H1 (cell line): ENCODE measurements at regions not wholly inside any gene's neighbourhood (a gene's known extent, or its start where the extent isn't known, plus 50 kb on each side); places are given as distances from the start of the nearest gene placed in this dataset.

ENCODE experiments used
- CTCF ChIA-PET: fragments of 300-600 bp; sonication (Branson Sonifier 250); formaldehyde crosslinking; loops from one replicate; lab custom pipeline; 2021; ENCODE audit not compliant: partially characterized antibody; lab: Charles Lee
- POLR2A ChIA-PET: fragments of 300-600 bp; sonication (Branson Sonifier 250); formaldehyde crosslinking; loops from one replicate; lab custom pipeline; 2021; ENCODE audit warnings: inconsistent platforms; ENCODE audit not compliant: partially characterized antibody; lab: Charles Lee
- DNase-seq, 2 experiments: peaks; one replicate each; pipeline versions ENCODE4 v3.0.0 to v3.0.0-alpha.2; 2010 to 2022; ENCODE audit warnings: low spot score in 2 of 2, low read depth in 1 of 2, mixed read lengths in 1 of 2
- FAIRE-seq: peaks from 2 replicates; lab custom pipeline; 2011; peaks lifted over from hg19 to GRCh38; lab: Jason Lieb, UNC
- H2AFZ ChIP-seq: 2 replicates; pipeline ENCODE4 v1.8.1; 2012; ENCODE audit warnings: low read length, inconsistent platforms
- H2AK5ac ChIP-seq: 2 replicates; pipeline ENCODE4 v1.6.1; 2013; ENCODE audit warnings: low read depth, low read length
- H2BK120ac ChIP-seq: replicated peaks from 2 replicates; pipeline ENCODE3; 2013; ENCODE audit warnings: low read depth, low read length, inconsistent platforms
- H2BK12ac ChIP-seq: 2 replicates; pipeline ENCODE4 v1.6.1; 2013; ENCODE audit warnings: low read depth, low read length
- H2BK15ac ChIP-seq: 2 replicates; pipeline ENCODE4 v1.6.1; 2013; ENCODE audit warnings: low read length
- H2BK20ac ChIP-seq: 2 replicates; pipeline ENCODE4 v1.6.1; 2013; ENCODE audit warnings: low read length
- H2BK5ac ChIP-seq: 2 replicates; pipeline ENCODE4 v1.6.1; 2013; ENCODE audit warnings: low read depth, low read length
- H3K14ac ChIP-seq: 2 replicates; pipeline ENCODE4 v1.6.1; 2013; ENCODE audit warnings: inconsistent platforms; ENCODE audit not compliant: insufficient read length
- H3K18ac ChIP-seq: 2 replicates; pipeline ENCODE4 v1.6.1; 2013; ENCODE audit warnings: low read length; ENCODE audit errors: extremely low read depth
- H3K23ac ChIP-seq: 2 replicates; pipeline ENCODE4 v1.6.1; 2013; ENCODE audit warnings: inconsistent platforms; ENCODE audit not compliant: insufficient read length
- H3K23me2 ChIP-seq: 2 replicates; pipeline ENCODE4 v1.6.1; 2013; ENCODE audit warnings: low read depth, low read length
- H3K27ac ChIP-seq: 2 replicates; pipeline ENCODE4 v1.6.1; 2011; ENCODE audit warnings: low read depth, low read length, inconsistent platforms
- H3K27me3 ChIP-seq, 4 experiments: replicated peaks in 1 of 4; 1 replicate in 1 of 4; 2 replicates in 3 of 4; pipeline versions ENCODE4 v1.6.1 to v1.8.1; 2011 to 2013; ENCODE audit warnings: low read length in 3 of 4, mild to moderate bottlenecking in 3 of 4, inconsistent platforms in 2 of 4, mixed read lengths in 2 of 4, moderate library complexity in 1 of 4; ENCODE audit not compliant: control insufficient read depth in 3 of 4, insufficient read depth in 3 of 4; ENCODE audit errors: extremely low read depth in 1 of 4
- H3K36me3 ChIP-seq, 4 experiments: 2 replicates each; pipeline versions ENCODE4 v1.6.1 to v1.8.1; 2011 to 2013; ENCODE audit warnings: mild to moderate bottlenecking in 4 of 4, low read length in 3 of 4, moderate library complexity in 2 of 4, control low read depth in 1 of 4, inconsistent platforms in 1 of 4; ENCODE audit not compliant: insufficient read depth in 4 of 4, control insufficient read depth in 2 of 4
- H3K4ac ChIP-seq: replicated peaks from 2 replicates; pipeline ENCODE3; 2013; ENCODE audit warnings: low read length, low read depth, mixed read lengths, inconsistent platforms; ENCODE audit not compliant: insufficient read length
- H3K4me1 ChIP-seq, 4 experiments: replicated peaks in 1 of 4; 1 replicate in 1 of 4; 2 replicates in 3 of 4; pipeline versions ENCODE4 v1.6.1 to v1.8.1; 2011 to 2013; ENCODE audit warnings: low read length in 3 of 4, inconsistent platforms in 2 of 4, mixed read lengths in 1 of 4; ENCODE audit not compliant: insufficient read depth in 4 of 4, control insufficient read depth in 3 of 4
- H3K4me2 ChIP-seq, 2 experiments: 2 replicates each; pipeline versions ENCODE4 v1.6.1 to v1.8.1; 2011 to 2013; ENCODE audit warnings: low read depth in 2 of 2, low read length in 2 of 2, control low read depth in 1 of 2, inconsistent platforms in 1 of 2, mild to moderate bottlenecking in 1 of 2; ENCODE audit not compliant: insufficient read depth in 1 of 2
- H3K4me3 ChIP-seq, 4 experiments: fragments of 200-600, 300-600 bp in 1 of 4; sonication (generic), shearing (Covaris generic), sonication (Bioruptor Twin) in 1 of 4; 2 replicates each; pipeline versions ENCODE4 v1.5.1 to v1.8.1; 2011 to 2016; ENCODE audit warnings: low read length in 4 of 4, low read depth in 3 of 4, control low read depth in 2 of 4, inconsistent platforms in 2 of 4, mild to moderate bottlenecking in 2 of 4, mixed read lengths in 1 of 4, moderate library complexity in 1 of 4; ENCODE audit not compliant: insufficient read depth in 2 of 4; ENCODE audit errors: extremely low read depth in 1 of 4
- H3K56ac ChIP-seq: replicated peaks from 2 replicates; pipeline ENCODE3; 2013; ENCODE audit warnings: low read depth, mild to moderate bottlenecking, mixed read lengths, low read length, inconsistent platforms; ENCODE audit not compliant: insufficient read length
- H3K79me1 ChIP-seq: 2 replicates; pipeline ENCODE4 v1.6.1; 2013; ENCODE audit warnings: low read depth, low read length, control low read depth
- H3K79me2 ChIP-seq, 2 experiments: 2 replicates each; pipeline versions ENCODE4 v1.6.1 to v1.8.1; 2012 to 2013; ENCODE audit warnings: low read length in 2 of 2, mild to moderate bottlenecking in 2 of 2, inconsistent platforms in 1 of 2; ENCODE audit not compliant: insufficient read depth in 2 of 2, control insufficient read depth in 1 of 2
- H3K9ac ChIP-seq, 4 experiments: replicated peaks in 1 of 4; 1 replicate in 1 of 4; 2 replicates in 3 of 4; pipeline versions ENCODE4 v1.6.1 to v1.8.1; 2011 to 2013; ENCODE audit warnings: low read depth in 3 of 4, low read length in 3 of 4, control low read depth in 2 of 4, mild to moderate bottlenecking in 2 of 4, moderate library complexity in 2 of 4, inconsistent platforms in 1 of 4; ENCODE audit errors: extremely low read depth in 1 of 4
- H3K9me3 ChIP-seq, 2 experiments: 2 replicates each; pipeline versions ENCODE4 v1.6.1 to v1.8.1; 2012 to 2013; ENCODE audit warnings: mild to moderate bottlenecking in 2 of 2, moderate library complexity in 2 of 2, control low read depth in 1 of 2, inconsistent platforms in 1 of 2, low read depth in 1 of 2, low read length in 1 of 2, mixed read lengths in 1 of 2; ENCODE audit not compliant: insufficient read depth in 2 of 2
- H4K20me1 ChIP-seq, 2 experiments: replicated peaks in 1 of 2; 2 replicates each; pipeline versions ENCODE3 to v1.8.1; 2011 to 2013; ENCODE audit warnings: inconsistent platforms in 2 of 2, low read length in 2 of 2, mild to moderate bottlenecking in 1 of 2; ENCODE audit not compliant: insufficient read depth in 2 of 2, control insufficient read depth in 1 of 2
- H4K5ac ChIP-seq: 2 replicates; pipeline ENCODE4 v1.6.1; 2013; ENCODE audit warnings: low read length, low read depth, mixed read lengths, inconsistent platforms; ENCODE audit not compliant: insufficient read length
- H4K8ac ChIP-seq: 2 replicates; pipeline ENCODE4 v1.8.0; 2013; ENCODE audit warnings: mild to moderate bottlenecking, moderate library complexity, low read length, inconsistent platforms; ENCODE audit not compliant: insufficient read depth; ENCODE audit errors: extremely low read depth
- H4K91ac ChIP-seq: replicated peaks from 2 replicates; pipeline ENCODE3; 2013; ENCODE audit warnings: low read length, mixed read lengths, inconsistent platforms; ENCODE audit not compliant: insufficient read length
- ASH2L ChIP-seq: fragments of 200-600, 300-600 bp; sonication (generic); IDR thresholded peaks from one replicate; pipeline ENCODE4 v1.7.1; 2017; ENCODE audit warnings: low read length
- ATF2 ChIP-seq: IDR thresholded peaks from 2 replicates; pipeline ENCODE4 v1.6.1; 2012; ENCODE audit warnings: low read length, inconsistent platforms
- ATF3 ChIP-seq: IDR thresholded peaks from 2 replicates; pipeline ENCODE4 v1.6.1; 2011; ENCODE audit warnings: low read depth, mild to moderate bottlenecking, low read length; ENCODE audit not compliant: insufficient read depth
- HDAC6 ChIP-seq: IDR thresholded peaks from one replicate; pipeline ENCODE4 v1.7.1; 2012; ENCODE audit warnings: low read depth, mild to moderate bottlenecking, inconsistent platforms, low read length, moderate library complexity
- JUN ChIP-seq: IDR thresholded peaks from 2 replicates; pipeline ENCODE4 v1.6.1; 2011; ENCODE audit warnings: low read depth, mild to moderate bottlenecking, improper control_type of control experiment, low read length
- JUND ChIP-seq: IDR thresholded peaks from 2 replicates; pipeline ENCODE4 v1.6.1; 2011; ENCODE audit warnings: mild to moderate bottlenecking, improper control_type of control experiment, low read length
- NANOG ChIP-seq: IDR thresholded peaks from 2 replicates; pipeline ENCODE4 v1.6.1; 2011; ENCODE audit warnings: low read length, low read depth, mild to moderate bottlenecking, inconsistent platforms; ENCODE audit not compliant: insufficient read depth, poor library complexity, severe bottlenecking
- POLR2A ChIP-seq, 2 experiments: IDR thresholded peaks; 1 replicate in 1 of 2; 2 replicates in 1 of 2; pipeline ENCODE4 v1.6.1; 2011; ENCODE audit warnings: low read depth in 2 of 2, low read length in 2 of 2, mild to moderate bottlenecking in 2 of 2; ENCODE audit errors: control extremely low read depth in 1 of 2
- POU5F1 ChIP-seq: IDR thresholded peaks from 2 replicates; pipeline ENCODE4 v1.6.1; 2011; ENCODE audit warnings: low read depth, mild to moderate bottlenecking, low read length, moderate library complexity
- RAD21 ChIP-seq, 2 experiments: IDR thresholded peaks in 1 of 2; conservative IDR thresholded peaks in 1 of 2; 2 replicates each; pipeline ENCODE4 v1.6.1; 2011; ENCODE audit warnings: low read depth in 2 of 2, low read length in 2 of 2, improper control_type of control experiment in 1 of 2, inconsistent platforms in 1 of 2, mild to moderate bottlenecking in 1 of 2, moderate library complexity in 1 of 2
- SUZ12 ChIP-seq: fragments of 200-600 bp; sonication (generic); IDR thresholded peaks from 2 replicates; pipeline ENCODE4 v1.6.1; 2012; ENCODE audit warnings: mild to moderate bottlenecking, inconsistent platforms, low read length, moderate library complexity, mixed read lengths
- TCF12 ChIP-seq: IDR thresholded peaks from 2 replicates; pipeline ENCODE4 v1.6.1; 2011; ENCODE audit warnings: low read depth, mild to moderate bottlenecking, low read length
- YY1 ChIP-seq: IDR thresholded peaks from 2 replicates; pipeline ENCODE4 v1.6.1; 2011; ENCODE audit warnings: low read depth, mild to moderate bottlenecking, low read length
- WGBS, 2 experiments: shearing (Covaris generic) in 1 of 2; methylation state at CpG; one replicate each; pipeline versions ENCODE4 v1.1.6 to v1.1.7; 2013 to 2015; ENCODE audit warnings: low lambda C conversion rate in 2 of 2, mixed read lengths in 2 of 2, inconsistent platforms in 1 of 2, low coverage in 1 of 2, missing lambda C conversion rate in 1 of 2; ENCODE audit not compliant: insufficient replicate concordance in 2 of 2, insufficient coverage in 1 of 2, insufficient read length in 1 of 2; ENCODE audit errors: extremely low coverage in 1 of 2, missing lambda C conversion rate in 1 of 2; 5-methylcytosine and 5-hydroxymethylcytosine counted together

GRCh38 chr16:7211781-7212180 is 120.9 kb upstream of the RBFOX1 start:
- WGBS, 2 experiments = 83% methylated on average over 9 of the region's 9 CpGs; no CpG with 5 or more reads in 1 of the 2 experiments
- H2BK20ac ChIP-seq = no peak overlapping the region
- no peaks in the 10 kb centered on the region for H3K79me2 ChIP-seq
- H3K27ac ChIP-seq = no peak overlapping the region
- H4K5ac ChIP-seq = no peak overlapping the region
- H3K79me1 ChIP-seq = no peaks in the 10 kb centered on the region
- no peak overlapping the region for H2BK15ac ChIP-seq
- FAIRE-seq = no peak
- POLR2A ChIA-PET = no interaction called here
- no peak for DNase-seq
- no peak overlapping the region for H3K4me3 ChIP-seq
- H3K4ac ChIP-seq = no peak overlapping the region
- no peaks in the 10 kb centered on the region; a peak in 1 of 4 replicates for H3K9me3 ChIP-seq
- CTCF ChIA-PET = no interaction called here
- H3K14ac ChIP-seq = no peak overlapping the region
- peaks cover 1 to 5% (median 4%) of the 10 kb centered on the region in 4 experiments; a peak in 4 of 7 replicates for H3K4me1 ChIP-seq
- no peak overlapping the region for H4K91ac ChIP-seq
- H3K56ac ChIP-seq = no peak overlapping the region
- H2BK12ac ChIP-seq = no peak overlapping the region
- no peak overlapping the region for H3K18ac ChIP-seq
- H2BK120ac ChIP-seq = no peak overlapping the region
- no peaks in the 10 kb centered on the region for H3K27me3 ChIP-seq
- H2BK5ac ChIP-seq = no peak overlapping the region
- no peak overlapping the region for H2AFZ ChIP-seq
- no peaks in the 10 kb centered on the region for H4K20me1 ChIP-seq
- H4K8ac ChIP-seq = no peak overlapping the region
- H3K4me2 ChIP-seq = no peak overlapping the region
- no peak overlapping the region for H3K9ac ChIP-seq
- no peak overlapping the region for H3K23ac ChIP-seq
- H3K23me2 ChIP-seq = no peaks in the 10 kb centered on the region
- H2AK5ac ChIP-seq = no peak overlapping the region
- H3K36me3 ChIP-seq = no peaks in the 10 kb centered on the region
- no peak for TF ChIP-seq ATF3
- no peak for TF ChIP-seq HDAC6
- TF ChIP-seq SUZ12 = no peak
- TF ChIP-seq JUND = no peak
- TF ChIP-seq YY1 = no peak
- no peak for TF ChIP-seq TCF12
- TF ChIP-seq POU5F1 = no peak
- TF ChIP-seq JUN = no peak
- TF ChIP-seq NANOG = no peak
- no peak for TF ChIP-seq ASH2L
- no peak for TF ChIP-seq ATF2
- no peak for TF ChIP-seq RAD21 (IDR thresholded peaks at IDR 0.05 in 1 of 2, conservative IDR thresholded peaks at IDR 0.05 in 1 of 2; ENCODE audit: low read depth in 2 of 2, low read length in 2 of 2)
- TF ChIP-seq POLR2A (IDR thresholded peaks at IDR 0.05; ENCODE audit: control extremely low read depth in 1 of 2, low read depth in 2 of 2, low read length in 2 of 2) = no peak
